ENCODE measurements at regions not wholly inside any gene's neighbourhood (a gene's known extent, or its start where the extent isn't known, plus 50 kb on each side); places are given as distances from the start of the nearest gene placed in this dataset.

DNA sequence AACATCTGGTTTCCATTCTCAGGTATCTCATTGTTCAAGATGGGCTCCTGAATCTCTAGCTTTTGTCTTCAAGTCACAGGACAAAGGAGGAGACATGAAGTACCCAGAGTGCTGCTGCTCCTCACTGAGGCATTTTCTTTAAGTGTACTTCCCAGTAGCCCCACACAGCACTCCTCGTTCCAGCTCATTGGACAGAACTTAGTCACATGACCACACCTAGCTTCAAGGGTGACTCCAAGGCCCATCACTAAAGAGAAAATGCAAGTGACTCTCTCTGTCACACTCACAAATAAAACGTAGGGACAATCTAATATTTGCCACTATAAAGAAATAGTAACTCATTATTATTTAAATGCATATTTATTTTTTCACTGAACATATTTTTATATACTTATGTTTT is 58.3 kb upstream of the NEUROD6 start:
- no peak for DNase-seq

DNA sequence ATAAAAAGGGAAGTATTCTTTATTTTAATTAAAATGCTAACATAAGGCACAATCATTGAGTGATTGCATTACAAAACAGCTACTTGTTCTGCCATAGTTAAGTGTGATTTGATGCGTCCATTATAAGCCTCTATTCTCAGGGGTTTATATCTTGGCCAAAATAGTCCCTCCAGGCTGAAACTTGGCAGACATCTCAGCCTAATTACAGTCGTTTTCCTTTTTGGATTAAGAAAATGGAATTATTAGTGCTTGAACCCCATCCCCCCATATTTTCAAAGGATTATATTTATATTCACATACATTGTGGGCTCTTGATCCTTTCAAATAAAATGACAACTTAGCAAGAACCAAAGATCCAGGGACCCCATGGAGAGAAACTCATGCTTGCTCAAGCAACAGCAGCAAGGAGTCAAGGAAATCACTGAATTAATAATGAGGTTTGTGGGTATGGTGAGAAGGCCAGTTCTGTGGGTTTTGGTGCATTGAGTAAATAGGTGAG is 66.7 kb upstream of the NEUROD6 start:
- DNase-seq = no peak

- DNase-seq = no peak
Measured at GRCh38 chr7:31408140-31408729, 67.7 kb upstream of the NEUROD6 start.

DNA sequence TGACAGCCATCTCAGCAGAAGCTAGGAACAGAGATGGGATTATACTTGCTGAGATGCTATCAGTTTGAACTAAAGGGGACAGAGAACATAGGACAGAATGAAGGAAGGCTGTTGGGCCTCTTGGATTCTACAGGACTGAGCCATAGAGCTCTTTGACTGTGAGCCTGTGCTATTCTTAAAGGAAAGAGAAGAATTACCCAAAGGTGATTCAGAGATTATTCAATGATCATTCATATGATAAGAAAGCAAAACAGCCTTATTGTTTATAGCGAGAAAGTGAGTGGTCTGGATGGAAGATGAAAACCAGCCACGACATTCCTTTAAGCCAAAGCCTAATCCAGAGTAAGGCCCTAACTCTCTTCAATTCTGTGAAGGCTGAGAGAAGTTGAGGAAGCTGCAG is 69.7 kb upstream of the NEUROD6 start:
- no peak for DNase-seq

- no peak for DNase-seq
Measured at GRCh38 chr7:31411416-31411815, 70.9 kb upstream of the NEUROD6 start.

DNA sequence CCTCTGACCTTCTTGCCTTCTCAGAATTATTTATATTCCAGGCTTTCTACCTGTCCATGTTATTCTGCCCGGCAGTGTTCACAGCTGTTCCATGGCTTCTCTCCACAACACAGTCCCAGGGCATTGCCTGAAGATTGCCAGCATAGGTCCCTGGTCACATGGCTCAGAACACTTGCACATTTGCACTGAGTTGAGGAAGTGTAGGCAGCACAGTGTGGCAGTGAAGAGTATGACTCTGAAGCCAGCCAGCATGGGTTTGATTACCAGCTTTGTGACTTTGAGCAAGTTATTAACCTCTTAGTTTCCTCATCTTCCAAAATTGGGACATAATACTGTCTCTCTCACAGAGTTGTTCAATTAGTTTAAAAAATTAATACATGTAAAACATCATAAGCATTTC is 73.2 kb upstream of the NEUROD6 start:
- DNase-seq = no peak

DNA sequence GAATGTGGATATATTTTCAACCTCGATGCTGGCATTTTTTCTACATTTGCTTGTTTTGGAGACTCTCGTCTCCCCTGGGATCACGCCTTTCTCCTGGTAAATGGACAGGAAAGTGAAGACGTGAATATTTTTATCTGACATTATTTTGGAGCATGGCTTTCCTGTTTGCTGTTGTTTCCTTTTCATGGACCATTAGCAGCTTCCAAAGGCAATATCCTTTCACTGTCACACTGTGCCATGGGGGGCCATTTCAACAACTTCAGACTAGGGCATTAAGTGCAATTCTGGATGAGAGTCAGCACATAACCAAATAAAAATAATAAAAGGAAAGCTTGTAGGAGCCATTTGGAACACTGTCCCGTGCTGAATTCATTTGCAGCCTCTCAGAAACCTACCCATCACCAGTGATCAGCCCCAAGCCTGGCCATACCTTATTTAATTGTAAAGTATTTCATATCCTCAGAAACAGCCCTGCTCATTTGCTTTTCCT is 75.9 kb upstream of the NEUROD6 start:
- no peak for DNase-seq

DNA sequence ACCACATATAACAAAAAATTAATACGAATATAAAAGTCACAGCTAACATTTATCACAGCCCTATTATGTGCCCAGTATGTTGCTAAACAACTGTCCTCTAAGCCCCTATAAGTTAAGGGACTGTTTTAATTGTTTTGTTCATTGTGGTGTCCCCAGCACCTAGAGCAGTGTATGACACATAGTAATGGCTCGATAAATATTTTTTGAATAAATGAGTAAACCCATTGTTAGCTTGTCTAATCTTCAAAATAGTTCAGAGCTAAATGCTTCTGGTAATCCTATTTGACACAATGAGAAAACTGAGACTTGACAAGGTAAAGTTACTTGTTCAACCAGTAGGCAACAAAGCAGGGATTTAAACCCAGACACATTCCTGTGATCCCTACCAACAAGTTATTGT is 78.4 kb upstream of the NEUROD6 start:
- DNase-seq = no peak

DNA sequence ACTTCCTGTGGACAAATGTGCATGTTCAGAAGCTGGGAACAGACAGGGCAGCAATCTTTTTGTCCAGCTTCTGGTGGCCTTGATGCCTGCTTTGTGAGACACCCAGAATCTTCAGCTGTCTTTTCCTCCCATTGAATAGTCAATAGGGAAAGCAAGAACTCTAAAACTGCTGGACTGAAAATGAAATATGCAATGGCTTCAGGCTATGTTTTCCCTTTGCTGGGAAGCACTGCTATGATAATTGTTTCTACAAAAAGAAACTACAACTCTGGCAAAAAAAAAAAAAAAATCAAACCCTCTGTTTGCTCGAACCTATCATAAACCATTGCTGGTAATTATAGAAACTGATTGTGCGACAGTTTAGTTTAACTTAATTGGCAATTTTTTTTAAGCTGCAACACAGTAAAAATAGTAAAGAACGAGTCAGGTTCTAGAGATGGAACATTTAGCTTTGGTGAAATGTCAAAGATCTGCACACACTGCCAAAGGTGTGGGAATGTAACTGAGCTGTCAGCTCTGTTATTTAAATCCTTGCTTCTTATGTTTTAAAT is 79.1 kb upstream of the NEUROD6 start:
- DNase-seq = no peak

GRCh38 chr7:31420948-31421347 is 80.4 kb upstream of the NEUROD6 start:
- DNase-seq = no peak

DNA sequence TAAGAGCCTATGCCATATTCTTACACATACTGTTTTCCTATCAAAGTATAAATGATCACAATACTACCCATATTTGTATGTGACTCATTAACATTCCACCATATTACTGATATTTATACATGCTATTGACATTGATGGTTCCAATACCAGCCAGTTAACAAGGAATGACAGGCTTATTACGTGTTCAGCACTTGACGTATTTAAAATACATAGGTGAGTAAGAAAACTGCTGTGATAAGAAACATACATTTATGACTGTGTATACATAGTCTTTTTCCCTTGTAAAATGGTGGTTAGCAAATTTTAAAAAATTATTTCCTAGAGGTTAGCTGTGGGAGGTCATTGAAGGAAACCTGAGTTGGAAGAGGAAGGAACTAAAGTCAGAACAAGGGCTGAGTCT is 81.1 kb upstream of the NEUROD6 start:
- DNase-seq = no peak

DNA sequence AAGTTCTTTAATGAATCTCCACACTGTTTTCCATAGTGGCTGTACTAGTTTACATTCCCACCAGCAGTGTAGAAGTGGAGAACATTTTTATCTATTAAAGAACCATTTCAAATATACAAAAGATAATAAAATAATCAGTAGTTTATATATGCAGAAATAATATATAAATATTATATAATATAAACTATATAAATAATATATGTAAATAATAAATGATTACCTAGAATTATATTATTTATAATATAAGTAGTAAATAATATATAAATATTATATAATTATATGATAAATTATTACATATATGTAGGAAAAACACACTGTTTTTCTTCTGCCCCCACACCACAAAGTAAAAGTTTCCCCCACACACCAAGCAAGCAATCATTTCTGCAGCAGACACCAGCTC is 83.5 kb upstream of the NEUROD6 start:
- no peak for DNase-seq

DNA sequence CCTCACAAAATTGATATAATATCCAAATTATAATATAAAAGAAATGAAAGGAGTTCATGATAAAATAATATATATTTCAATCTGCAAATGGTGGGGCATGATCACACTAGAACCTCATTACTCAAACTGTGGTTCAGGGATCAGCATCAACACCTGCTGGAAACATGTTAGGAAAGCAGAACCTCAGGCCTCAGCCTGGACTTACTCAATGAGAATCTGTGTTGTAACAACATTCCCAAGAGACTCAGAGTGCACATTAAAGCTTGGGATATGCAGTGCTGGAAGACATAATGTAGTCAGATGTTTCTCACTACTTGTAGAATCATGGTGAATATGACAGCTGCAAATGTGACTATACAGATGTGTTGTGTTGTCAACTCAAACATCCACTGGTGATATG is 81.7 kb upstream of the ITPRID1 start:
- DNase-seq = peak; percentile 92

DNA sequence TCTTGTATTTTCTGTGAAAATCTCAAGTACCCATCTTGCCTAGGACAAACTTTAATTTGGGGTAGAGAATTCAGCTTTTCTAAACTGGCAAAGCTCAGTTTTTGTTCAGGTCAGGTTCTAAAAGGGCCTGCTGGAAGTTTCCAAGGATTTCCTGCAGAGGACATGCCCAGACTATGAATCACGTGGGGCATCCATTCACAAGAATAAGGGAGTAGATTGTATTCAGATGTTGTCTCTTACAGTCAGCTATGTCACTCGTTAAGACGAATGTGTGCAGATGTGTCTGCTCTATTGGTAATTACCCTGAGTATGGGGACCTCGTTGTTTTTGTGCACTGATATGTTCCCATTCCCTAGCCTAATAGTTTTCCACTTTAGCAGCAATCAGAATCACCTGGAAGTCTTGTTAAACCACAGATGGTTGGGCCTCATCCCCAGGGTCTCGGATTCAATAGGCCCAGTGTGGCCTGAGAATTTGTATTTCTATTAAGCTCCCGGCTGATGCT is 81.0 kb upstream of the ITPRID1 start:
- peak; percentile 42 for DNase-seq

GRCh38 chr7:31437250-31437865 is 76.5 kb upstream of the ITPRID1 start:
- DNase-seq = no peak

DNA sequence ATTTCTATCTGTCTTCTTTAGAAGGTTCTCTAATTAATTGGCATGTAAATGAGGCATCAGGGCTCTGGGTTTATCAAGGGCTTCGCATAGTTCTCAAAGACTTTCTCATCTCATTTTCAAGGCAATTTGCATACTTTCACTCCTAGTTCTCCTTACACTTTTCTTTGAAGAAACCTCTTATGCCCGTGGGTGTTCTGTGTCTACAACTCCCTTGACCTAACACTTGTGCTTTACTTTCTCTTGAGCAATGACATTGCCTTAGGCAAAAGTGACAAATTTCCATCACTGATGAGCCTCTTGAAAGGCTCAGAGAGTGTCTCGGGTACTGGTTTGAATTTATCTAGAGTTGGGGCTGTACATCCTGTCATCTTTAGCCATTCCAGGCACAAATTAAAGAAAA is 74.7 kb upstream of the ITPRID1 start:
- no peak for DNase-seq

DNA sequence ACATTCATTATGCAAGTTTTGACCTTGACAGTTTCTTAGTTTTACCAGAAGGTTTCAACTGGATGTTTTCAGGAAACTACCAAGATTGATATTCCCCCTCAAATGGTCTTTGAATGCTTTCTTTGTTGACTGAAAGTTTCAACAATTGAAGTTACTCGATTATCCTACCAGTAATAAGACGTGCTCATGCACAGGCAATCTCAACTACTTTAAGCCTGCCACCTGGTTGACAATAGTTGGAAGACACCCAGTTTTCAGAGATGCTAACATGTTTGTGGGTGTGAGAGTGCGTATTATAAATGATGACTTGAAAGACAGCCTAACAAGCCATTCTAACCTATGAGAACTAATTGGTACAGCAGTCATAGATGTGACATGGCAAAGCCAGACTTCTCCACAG is 73.4 kb upstream of the ITPRID1 start:
- DNase-seq = no peak

- DNase-seq = no peak
Measured at GRCh38 chr7:31442626-31443025, 71.3 kb upstream of the ITPRID1 start.

- peak; percentile 39 for DNase-seq
Measured at GRCh38 chr7:31443457-31443856, 70.4 kb upstream of the ITPRID1 start.

DNA sequence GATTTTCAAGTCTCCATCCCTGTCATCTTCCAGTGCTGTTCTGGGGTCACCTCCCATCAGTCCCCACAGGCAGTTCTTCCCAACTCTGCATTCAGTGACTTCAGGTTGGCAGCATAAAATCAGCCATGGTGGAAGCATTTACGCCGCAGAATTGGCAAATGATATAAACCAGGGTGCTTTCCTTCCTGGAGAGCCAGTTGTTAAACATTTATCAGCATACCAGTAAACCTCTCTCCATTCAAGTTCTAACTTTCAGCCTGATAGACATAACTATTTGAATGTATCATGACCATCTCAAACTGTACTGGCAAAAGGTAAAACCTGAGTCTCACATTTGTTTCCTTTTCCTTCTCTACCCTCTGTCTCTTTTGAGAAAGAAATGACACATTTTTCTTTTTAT is 69.7 kb upstream of the ITPRID1 start:
- DNase-seq = no peak

DNA sequence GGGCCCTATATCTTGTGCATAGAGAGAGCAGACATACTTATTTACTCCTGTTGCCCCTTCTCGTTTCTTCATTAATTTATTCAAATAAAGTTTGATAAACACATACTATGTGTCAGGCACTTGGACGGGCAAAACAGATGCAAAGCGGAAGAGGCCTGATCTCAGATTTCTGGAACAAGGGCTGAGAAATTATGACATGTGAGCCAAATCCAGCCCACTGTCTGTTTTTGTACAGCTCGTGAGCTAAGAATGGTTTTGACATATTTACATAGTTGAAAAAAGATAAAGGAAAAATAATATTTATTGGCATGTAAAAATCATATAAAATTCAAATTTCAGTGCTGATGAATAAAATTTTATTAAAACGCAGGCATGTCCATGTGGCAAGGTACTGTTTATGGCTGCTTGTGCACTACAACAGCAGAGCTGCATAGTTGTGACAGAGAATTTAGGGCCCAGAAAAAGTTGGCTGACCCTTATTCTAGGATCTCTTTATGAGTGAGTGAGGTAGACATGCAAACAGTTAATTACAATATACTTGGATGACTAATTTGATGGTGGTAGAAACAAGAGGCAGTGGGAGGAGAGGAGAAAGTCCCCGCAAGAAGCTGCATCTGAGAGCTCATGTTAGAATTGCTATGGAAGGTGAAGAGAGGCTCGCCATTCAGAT is 68.1 kb upstream of the ITPRID1 start:
- no peak for DNase-seq

- DNase-seq = no peak
Measured at GRCh38 chr7:31448649-31449048, 65.2 kb upstream of the ITPRID1 start.

- no peak for DNase-seq
Measured at GRCh38 chr7:31455844-31456243, 58.0 kb upstream of the ITPRID1 start.
